WTC11 (cell line): ENCODE measurements at regions not wholly inside any gene's neighbourhood (a gene's known extent, or its start where the extent isn't known, plus 50 kb on each side); places are given as distances from the start of the nearest gene placed in this dataset.
"Not testable (repeated sequence)": the region's sequence is repeated elsewhere in the genome, so short reads cannot be mapped to it uniquely, and the experiment has no call there.

ENCODE experiments used
- ATAC-seq: fragments of 200-7000 bp; cut with Tn5 transposase; 2 replicates; pipeline ENCODE4 v1.10.0; 2021; ENCODE audit warnings: mild to moderate bottlenecking, moderate library complexity
- CTCF ChIA-PET: fragments of 300-600 bp; sonication (Branson Sonifier 250); formaldehyde crosslinking; loops from one replicate; lab custom pipeline; 2021; ENCODE audit warnings: antibody characterized with exemption; lab: Charles Lee
- POLR2A ChIA-PET: fragments of 350-600 bp; sonication (Branson Sonifier 250); formaldehyde crosslinking; loops from one replicate; lab custom pipeline; 2021; ENCODE audit warnings: antibody characterized with exemption; lab: Charles Lee
- DNase-seq: peaks from one replicate; pipeline ENCODE4 v3.0.0; 2021; ENCODE audit warnings: low spot score
- H3K27ac Mint-ChIP-seq: 2 replicates; pipeline ENCODE4 v1.8.0; 2021; ENCODE audit warnings: mixed read lengths
- H3K27me3 Mint-ChIP-seq: 2 replicates; pipeline ENCODE4 v1.8.0; 2021; ENCODE audit warnings: low read depth, mild to moderate bottlenecking, moderate library complexity, mixed read lengths
- H3K36me3 Mint-ChIP-seq: 2 replicates; pipeline ENCODE4 v1.8.0; 2021; ENCODE audit warnings: mixed read lengths
- H3K4me1 Mint-ChIP-seq: 2 replicates; pipeline ENCODE4 v1.8.0; 2022; ENCODE audit warnings: mixed read lengths
- H3K4me3 Mint-ChIP-seq: 2 replicates; pipeline ENCODE4 v1.8.0; 2021; ENCODE audit warnings: mild to moderate bottlenecking, moderate library complexity, mixed read lengths
- H3K9me3 Mint-ChIP-seq: 2 replicates; pipeline ENCODE4 v1.8.0; 2021; ENCODE audit warnings: mixed read lengths
- ATF2 ChIP-seq: sonication (generic); formaldehyde crosslinking; IDR thresholded peaks from 2 replicates; pipeline ENCODE4 v1.8.1; 2022; ENCODE audit warnings: low read depth, missing genetic modification reagents, borderline replicate concordance
- E2F1 ChIP-seq: sonication (generic); formaldehyde crosslinking; IDR thresholded peaks from 2 replicates; pipeline ENCODE4 v1.8.0; 2022; ENCODE audit warnings: mild to moderate bottlenecking, missing genetic modification reagents
- E2F5 ChIP-seq: sonication (generic); formaldehyde crosslinking; IDR thresholded peaks from 2 replicates; pipeline ENCODE4 v1.8.1; 2022; ENCODE audit warnings: mild to moderate bottlenecking, moderate library complexity, missing genetic modification reagents
- ERG ChIP-seq: fragments of 250-450 bp; sonication (Bioruptor Pico); IDR thresholded peaks from 2 replicates; pipeline ENCODE4 v1.8.0; 2021; ENCODE audit warnings: mild to moderate bottlenecking
- FOXJ3 ChIP-seq: sonication (generic); formaldehyde crosslinking; IDR thresholded peaks from 2 replicates; pipeline ENCODE4 v1.9.0; 2021; ENCODE audit warnings: missing genetic modification reagents, mild to moderate bottlenecking, borderline replicate concordance
- HMGXB4 ChIP-seq: sonication (generic); formaldehyde crosslinking; IDR thresholded peaks from 2 replicates; pipeline ENCODE4 v1.8.1; 2023; ENCODE audit warnings: mild to moderate bottlenecking, moderate library complexity, missing genetic modification reagents
- IRF2 ChIP-seq: sonication (generic); formaldehyde crosslinking; IDR thresholded peaks from 2 replicates; pipeline ENCODE4 v1.8.0; 2022; ENCODE audit warnings: low read depth, missing genetic modification reagents, borderline replicate concordance
- JUN ChIP-seq: sonication (generic); formaldehyde crosslinking; IDR thresholded peaks from 2 replicates; pipeline ENCODE4 v1.8.0; 2023; ENCODE audit warnings: mild to moderate bottlenecking, missing genetic modification reagents
- MLX ChIP-seq: sonication (generic); formaldehyde crosslinking; IDR thresholded peaks from 2 replicates; pipeline ENCODE4 v1.8.1; 2023; ENCODE audit warnings: mild to moderate bottlenecking, missing genetic modification reagents, moderate library complexity
- MXD4 ChIP-seq: fragments of 250-450 bp; sonication (Bioruptor Pico); IDR thresholded peaks from 2 replicates; pipeline ENCODE4 v1.8.0; 2021; ENCODE audit warnings: mild to moderate bottlenecking, moderate library complexity, borderline replicate concordance
- NR2C2 ChIP-seq: sonication (generic); formaldehyde crosslinking; IDR thresholded peaks from 2 replicates; pipeline ENCODE4 v1.8.0; 2022; ENCODE audit warnings: mild to moderate bottlenecking, missing genetic modification reagents
- PRDM15 ChIP-seq: sonication (generic); formaldehyde crosslinking; IDR thresholded peaks from 2 replicates; pipeline ENCODE4 v1.8.0; 2022; ENCODE audit warnings: missing genetic modification reagents
- SP1 ChIP-seq: sonication (generic); formaldehyde crosslinking; conservative IDR thresholded peaks from 2 replicates; pipeline ENCODE4 v1.8.1; 2022; ENCODE audit warnings: missing genetic modification reagents
- TEAD1 ChIP-seq: sonication (generic); formaldehyde crosslinking; IDR thresholded peaks from 2 replicates; pipeline ENCODE4 v1.8.0; 2022; ENCODE audit warnings: mild to moderate bottlenecking, missing genetic modification reagents
- ZNF425 ChIP-seq: fragments of 250-450 bp; sonication (Bioruptor Pico); conservative IDR thresholded peaks from 2 replicates; pipeline ENCODE4 v1.9.0; 2021; ENCODE audit warnings: mild to moderate bottlenecking

- TF ChIP-seq ZNF425 (CRISPR knock-in tag): no peak
- no peak for TF ChIP-seq MXD4 (CRISPR knock-in tag)
- TF ChIP-seq, all 79 proteins: peak for 0
Observed at GRCh38 chr3:158954420-158954819, 152.6 kb downstream of the MFSD1 start (continued).

- ATAC-seq, DNase-seq, H3K36me3 Mint-ChIP-seq, H3K27ac Mint-ChIP-seq, H3K4me3 Mint-ChIP-seq, CTCF ChIA-PET, H3K27me3 Mint-ChIP-seq, POLR2A ChIA-PET: not testable (repeated sequence)
- H3K4me1 Mint-ChIP-seq: peaks cover 25% of the 10 kb centered on the region
- peaks cover 12% of the 10 kb centered on the region for H3K9me3 Mint-ChIP-seq
Observed at GRCh38 chr3:158957777-158958176, 155.9 kb downstream of the MFSD1 start.

- peaks cover 2% of the 10 kb centered on the region; the same call in 1 of the 2 replicates for H3K36me3 Mint-ChIP-seq
- no peak overlapping the region for H3K4me3 Mint-ChIP-seq
- H3K9me3 Mint-ChIP-seq: peaks cover 19% of the 10 kb centered on the region
- ChIA-PET POLR2A (no interaction called here), CTCF (no interaction called here)
- peaks cover 4% of the 10 kb centered on the region; the same call in 1 of the 2 replicates for H3K27me3 Mint-ChIP-seq
- H3K4me1 Mint-ChIP-seq: peaks cover 31% of the 10 kb centered on the region
- ATAC-seq: no peak
- no peak for DNase-seq
- H3K27ac Mint-ChIP-seq: no peak overlapping the region
- no peak for TF ChIP-seq E2F1 (CRISPR knock-in tag)
- no peak for TF ChIP-seq FOXJ3
- no peak for TF ChIP-seq SP1 (CRISPR knock-in tag)
- no peak for TF ChIP-seq ZNF425 (CRISPR knock-in tag)
- no peak for TF ChIP-seq PRDM15
- TF ChIP-seq TEAD1: no peak
- TF ChIP-seq E2F5 (CRISPR knock-in tag): no peak
- no peak for TF ChIP-seq JUN (CRISPR knock-in tag)
- no peak for TF ChIP-seq ERG (CRISPR knock-in tag)
- TF ChIP-seq HMGXB4 (CRISPR knock-in tag): no peak
- TF ChIP-seq NR2C2 (CRISPR knock-in tag): no peak
- no peak for TF ChIP-seq MLX
- TF ChIP-seq IRF2: no peak
- TF ChIP-seq ATF2 (CRISPR knock-in tag): no peak
Observed at GRCh38 chr3:158958873-158959272, 157.0 kb downstream of the MFSD1 start.
